HAP-1 (cell line): ENCODE measurements at regions not wholly inside any gene's neighbourhood (a gene's known extent, or its start where the extent isn't known, plus 50 kb on each side); places are given as distances from the start of the nearest gene placed in this dataset.

Experiments used
- DNase-seq, 2 experiments: peaks; one replicate each; pipeline ENCODE4 v3.0.0-alpha.2; 2016 to 2020; ENCODE audit warnings: low spot score in 2 of 2
- H3K27me3 ChIP-seq: fragments of 250-450 bp; sonication (Bioruptor Pico); 2 replicates; pipeline ENCODE4 v1.5.1; 2020; ENCODE audit warnings: low read depth, mild to moderate bottlenecking, moderate library complexity
- H3K36me3 ChIP-seq: fragments of 250-450 bp; sonication (Bioruptor Pico); replicated peaks from 2 replicates; pipeline ENCODE4 v1.5.1; 2020; ENCODE audit warnings: mild to moderate bottlenecking
- H3K4me1 ChIP-seq: fragments of 250-450 bp; sonication (Bioruptor Pico); 2 replicates; pipeline ENCODE4 v1.5.1; 2020; ENCODE audit warnings: mild to moderate bottlenecking
- H3K4me3 ChIP-seq: fragments of 250-450 bp; sonication (Bioruptor Pico); 2 replicates; pipeline ENCODE4 v1.5.1; 2020; ENCODE audit warnings: mild to moderate bottlenecking, moderate library complexity
- H3K9me3 ChIP-seq: fragments of 250-450 bp; sonication (Bioruptor Pico); 2 replicates; pipeline ENCODE4 v1.5.1; 2020; ENCODE audit warnings: mild to moderate bottlenecking, moderate library complexity
- in situ Hi-C: fragments of 300-500 bp; cut with MboI; formaldehyde crosslinking; loops from 3 replicates; pipeline ENCODE4 v1.14.3; 2020; ENCODE audit warnings: low sequenced_read_pairs, inconsistent platforms, mixed read lengths

GRCh38 chr9:120286530-120286929, 293.4 kb downstream of the CDK5RAP2 start:
- Histone ChIP-seq H3K4me1 (no peaks in the 10 kb centered on the region), H3K4me3 (no peak overlapping the region), H3K9me3 (no peaks in the 10 kb centered on the region), H3K27me3 (no peaks in the 10 kb centered on the region), H3K36me3 (no peaks in the 10 kb centered on the region)
- in situ Hi-C loops, result no loop called here
- DNase-seq, result no peak

- in situ Hi-C loops, result no loop called here
- H3K4me3 ChIP-seq, result no peak overlapping the region
- H3K27me3 ChIP-seq, result no peaks in the 10 kb centered on the region
- DNase-seq, result no peak
- H3K9me3 ChIP-seq, result no peaks in the 10 kb centered on the region
- H3K4me1 ChIP-seq, result no peaks in the 10 kb centered on the region
- H3K36me3 ChIP-seq, result no peaks in the 10 kb centered on the region
Observed at GRCh38 chr9:120284821-120285220, 295.1 kb downstream of the CDK5RAP2 start.

GRCh38 chr9:120281665-120282064, 298.3 kb downstream of the CDK5RAP2 start:
- in situ Hi-C loops, result no loop called here
- Histone ChIP-seq H3K9me3 (no peaks in the 10 kb centered on the region), H3K27me3 (no peaks in the 10 kb centered on the region), H3K4me1 (no peaks in the 10 kb centered on the region), H3K36me3 (no peaks in the 10 kb centered on the region), H3K4me3 (no peak overlapping the region)
- no peak for DNase-seq

- Histone ChIP-seq H3K27me3 (no peaks in the 10 kb centered on the region), H3K9me3 (no peaks in the 10 kb centered on the region), H3K4me1 (no peaks in the 10 kb centered on the region), H3K36me3 (no peaks in the 10 kb centered on the region), H3K4me3 (no peak overlapping the region)
- no peak for DNase-seq
- in situ Hi-C loops, result no loop called here
Observed at GRCh38 chr9:120267929-120268328, 312.0 kb downstream of the CDK5RAP2 start.

GRCh38 chr9:120265791-120266190, 314.2 kb downstream of the CDK5RAP2 start:
- H3K4me3 ChIP-seq, result no peak overlapping the region
- H3K4me1 ChIP-seq, result no peaks in the 10 kb centered on the region
- H3K27me3 ChIP-seq, result no peaks in the 10 kb centered on the region
- in situ Hi-C loops, result no loop called here
- DNase-seq, result no peak
- no peaks in the 10 kb centered on the region for H3K36me3 ChIP-seq
- no peaks in the 10 kb centered on the region for H3K9me3 ChIP-seq

GRCh38 chr9:120264528-120264927, 315.4 kb downstream of the CDK5RAP2 start:
- Histone ChIP-seq H3K4me1 (no peaks in the 10 kb centered on the region), H3K9me3 (no peaks in the 10 kb centered on the region)
- no peak for DNase-seq

GRCh38 chr9:120263836-120264235, 316.1 kb downstream of the CDK5RAP2 start:
- no peaks in the 10 kb centered on the region for H3K36me3 ChIP-seq
- no peaks in the 10 kb centered on the region for H3K9me3 ChIP-seq
- in situ Hi-C loops, result no loop called here
- no peaks in the 10 kb centered on the region for H3K27me3 ChIP-seq
- H3K4me3 ChIP-seq, result no peak overlapping the region
- no peak for DNase-seq
- H3K4me1 ChIP-seq, result no peaks in the 10 kb centered on the region

More at GRCh38 chr9:120264528-120264927, 315.4 kb downstream of the CDK5RAP2 start:
- no peak overlapping the region for H3K4me3 ChIP-seq
- in situ Hi-C loops, result no loop called here
- no peaks in the 10 kb centered on the region for H3K27me3 ChIP-seq
- H3K36me3 ChIP-seq, result no peaks in the 10 kb centered on the region

- Histone ChIP-seq H3K9me3 (no peaks in the 10 kb centered on the region), H3K4me3 (no peak overlapping the region), H3K27me3 (no peaks in the 10 kb centered on the region), H3K4me1 (no peaks in the 10 kb centered on the region), H3K36me3 (no peaks in the 10 kb centered on the region)
- no peak for DNase-seq
- in situ Hi-C loops, result no loop called here
Observed at GRCh38 chr9:120261419-120261818, 318.5 kb downstream of the CDK5RAP2 start.

GRCh38 chr9:120259100-120259499, 320.9 kb downstream of the CDK5RAP2 start:
- DNase-seq, result no peak
- Histone ChIP-seq H3K36me3 (no peaks in the 10 kb centered on the region), H3K27me3 (no peaks in the 10 kb centered on the region), H3K9me3 (no peaks in the 10 kb centered on the region), H3K4me3 (no peak overlapping the region), H3K4me1 (no peaks in the 10 kb centered on the region)
- in situ Hi-C loops, result no loop called here

- H3K36me3 ChIP-seq, result no peaks in the 10 kb centered on the region
- H3K4me1 ChIP-seq, result no peaks in the 10 kb centered on the region
- H3K4me3 ChIP-seq, result no peak overlapping the region
- in situ Hi-C loops, result no loop called here
- no peaks in the 10 kb centered on the region for H3K9me3 ChIP-seq
- no peaks in the 10 kb centered on the region for H3K27me3 ChIP-seq
- DNase-seq, result no peak
Observed at GRCh38 chr9:120258096-120258495, 321.9 kb downstream of the CDK5RAP2 start.

- no peak for DNase-seq
- Histone ChIP-seq H3K9me3 (no peaks in the 10 kb centered on the region), H3K4me1 (no peaks in the 10 kb centered on the region), H3K4me3 (no peak overlapping the region), H3K36me3 (no peaks in the 10 kb centered on the region), H3K27me3 (no peaks in the 10 kb centered on the region)
- in situ Hi-C loops, result no loop called here
Observed at GRCh38 chr9:120257483-120257882, 322.5 kb downstream of the CDK5RAP2 start.

- H3K27me3 ChIP-seq, result no peaks in the 10 kb centered on the region
- H3K4me3 ChIP-seq, result no peak overlapping the region
- no peaks in the 10 kb centered on the region for H3K4me1 ChIP-seq
- H3K36me3 ChIP-seq, result no peaks in the 10 kb centered on the region
- no peaks in the 10 kb centered on the region for H3K9me3 ChIP-seq
- in situ Hi-C loops, result no loop called here
- no peak for DNase-seq
Observed at GRCh38 chr9:120256146-120256545, 323.8 kb downstream of the CDK5RAP2 start.

GRCh38 chr9:120252248-120252647, 327.7 kb downstream of the CDK5RAP2 start:
- in situ Hi-C loops, result no loop called here
- no peaks in the 10 kb centered on the region for H3K36me3 ChIP-seq
- DNase-seq, result no peak
- H3K27me3 ChIP-seq, result no peaks in the 10 kb centered on the region
- no peaks in the 10 kb centered on the region for H3K4me1 ChIP-seq
- H3K9me3 ChIP-seq, result no peaks in the 10 kb centered on the region
- no peak overlapping the region for H3K4me3 ChIP-seq

- in situ Hi-C loops, result no loop called here
- Histone ChIP-seq H3K9me3 (no peaks in the 10 kb centered on the region), H3K36me3 (no peaks in the 10 kb centered on the region)
Observed at GRCh38 chr9:120242116-120242811, 337.7 kb downstream of the CDK5RAP2 start.

GRCh38 chr9:120236596-120236995, 343.4 kb downstream of the CDK5RAP2 start:
- Histone ChIP-seq H3K36me3 (no peaks in the 10 kb centered on the region), H3K27me3 (no peaks in the 10 kb centered on the region), H3K4me3 (no peak overlapping the region), H3K4me1 (no peaks in the 10 kb centered on the region), H3K9me3 (no peaks in the 10 kb centered on the region)
- DNase-seq, result no peak
- in situ Hi-C loops, result no loop called here

More at GRCh38 chr9:120242116-120242811, 337.7 kb downstream of the CDK5RAP2 start:
- no peak for DNase-seq
- H3K27me3 ChIP-seq, result no peaks in the 10 kb centered on the region
- no peaks in the 10 kb centered on the region for H3K4me1 ChIP-seq
- no peak overlapping the region for H3K4me3 ChIP-seq
